ENCODE measurements at regions not wholly inside any gene's neighbourhood (a gene's known extent, or its start where the extent isn't known, plus 50 kb on each side); places are given as distances from the start of the nearest gene placed in this dataset.

- TF ChIP-seq SIN3A (IDR thresholded peaks at IDR 0.05; ENCODE audit: borderline replicate concordance, insufficient read depth, low read length): no peak
- no peak for TF ChIP-seq FOXP2 (optimal IDR thresholded peaks at IDR 0.05; ENCODE audit: borderline replicate concordance, extremely low read depth, extremely low read length, insufficient read depth)
- TF ChIP-seq POLR2AphosphoS5 (IDR thresholded peaks at IDR 0.05; ENCODE audit: low read depth, low read length): no peak
- TF ChIP-seq REST (IDR thresholded peaks at IDR 0.05; ENCODE audit: insufficient read depth in 1 of 2, low read depth in 2 of 2, low read length in 2 of 2): no peak
- no peak for TF ChIP-seq TAF1 (IDR thresholded peaks at IDR 0.05; ENCODE audit: borderline replicate concordance, insufficient read depth, low read length)
Observed at GRCh38 chr1:193602705-193603104, 416.3 kb upstream of the B3GALT2 start.

- TF ChIP-seq SIN3A (IDR thresholded peaks at IDR 0.05; ENCODE audit: borderline replicate concordance, insufficient read depth, low read length): no peak
- TF ChIP-seq REST (IDR thresholded peaks at IDR 0.05; ENCODE audit: insufficient read depth in 1 of 2, low read depth in 2 of 2, low read length in 2 of 2): no peak
- no peak for TF ChIP-seq POLR2AphosphoS5 (IDR thresholded peaks at IDR 0.05; ENCODE audit: low read depth, low read length)
- TF ChIP-seq FOXP2 (optimal IDR thresholded peaks at IDR 0.05; ENCODE audit: borderline replicate concordance, extremely low read depth, extremely low read length, insufficient read depth): no peak
- TF ChIP-seq TAF1 (IDR thresholded peaks at IDR 0.05; ENCODE audit: borderline replicate concordance, insufficient read depth, low read length): no peak
Observed at GRCh38 chr1:193593147-193593885, 406.9 kb upstream of the B3GALT2 start.

- TF ChIP-seq REST (IDR thresholded peaks at IDR 0.05; ENCODE audit: insufficient read depth in 1 of 2, low read depth in 2 of 2, low read length in 2 of 2) (no peak), FOXP2 (optimal IDR thresholded peaks at IDR 0.05; ENCODE audit: borderline replicate concordance, extremely low read depth, extremely low read length, insufficient read depth) (no peak), TAF1 (IDR thresholded peaks at IDR 0.05; ENCODE audit: borderline replicate concordance, insufficient read depth, low read length) (no peak), SIN3A (IDR thresholded peaks at IDR 0.05; ENCODE audit: borderline replicate concordance, insufficient read depth, low read length) (no peak), POLR2AphosphoS5 (IDR thresholded peaks at IDR 0.05; ENCODE audit: low read depth, low read length) (no peak)
Observed at GRCh38 chr1:193592317-193592716, 405.9 kb upstream of the B3GALT2 start.

GRCh38 chr1:193590102-193590501, 403.7 kb upstream of the B3GALT2 start:
- TF ChIP-seq REST (IDR thresholded peaks at IDR 0.05; ENCODE audit: insufficient read depth in 1 of 2, low read depth in 2 of 2, low read length in 2 of 2) (no peak), SIN3A (IDR thresholded peaks at IDR 0.05; ENCODE audit: borderline replicate concordance, insufficient read depth, low read length) (no peak), POLR2AphosphoS5 (IDR thresholded peaks at IDR 0.05; ENCODE audit: low read depth, low read length) (no peak), TAF1 (IDR thresholded peaks at IDR 0.05; ENCODE audit: borderline replicate concordance, insufficient read depth, low read length) (no peak), FOXP2 (optimal IDR thresholded peaks at IDR 0.05; ENCODE audit: borderline replicate concordance, extremely low read depth, extremely low read length, insufficient read depth) (no peak)
